Central memory CD4-positive, alpha-beta T cell (primary cell): ENCODE measurements at regions not wholly inside any gene's neighbourhood (a gene's known extent, or its start where the extent isn't known, plus 50 kb on each side); places are given as distances from the start of the nearest gene placed in this dataset.
"Not testable (repeated sequence)": the region's sequence is repeated elsewhere in the genome, so short reads cannot be mapped to it uniquely, and the experiment has no call there.

ENCODE experiments used
- DNase-seq: peaks from one replicate; pipeline ENCODE4 v3.0.0; 2022

GRCh38 chr2:106339609-106340008 lies 128.6 kb downstream of the RGPD3 start:
- DNase-seq, result no peak

- no peak for DNase-seq
Measured at GRCh38 chr2:106339132-106339531, 129.1 kb downstream of the RGPD3 start.

- DNase-seq, result no peak
Measured at GRCh38 chr2:106338043-106338442, 130.2 kb downstream of the RGPD3 start.

GRCh38 chr2:106336737-106337136 lies 131.5 kb downstream of the RGPD3 start:
- DNase-seq, result no peak

- DNase-seq, result no peak
Measured at GRCh38 chr2:106336108-106336507, 132.1 kb downstream of the RGPD3 start.

- no peak for DNase-seq
Measured at GRCh38 chr2:106334802-106335201, 133.4 kb downstream of the RGPD3 start.

- DNase-seq, result not testable (repeated sequence)
Measured at GRCh38 chr2:106333253-106333873, 134.8 kb downstream of the RGPD3 start.

GRCh38 chr2:106332054-106332453 lies 136.2 kb downstream of the RGPD3 start:
- no peak for DNase-seq

GRCh38 chr2:106330384-106331261 lies 136.5 kb upstream of the UXS1 start:
- not testable (repeated sequence) for DNase-seq

GRCh38 chr2:106323337-106324013 lies 129.4 kb upstream of the UXS1 start:
- DNase-seq, result no peak

- DNase-seq, result no peak
Measured at GRCh38 chr2:106322281-106322680, 128.2 kb upstream of the UXS1 start.

- not testable (repeated sequence) for DNase-seq
Measured at GRCh38 chr2:106320439-106320838, 126.3 kb upstream of the UXS1 start.

GRCh38 chr2:106316915-106317314 lies 122.8 kb upstream of the UXS1 start:
- no peak for DNase-seq

- no peak for DNase-seq
Measured at GRCh38 chr2:106314444-106314843, 120.3 kb upstream of the UXS1 start.

- DNase-seq, result no peak
Measured at GRCh38 chr2:106311041-106311370, 116.9 kb upstream of the UXS1 start.

- no peak for DNase-seq
Measured at GRCh38 chr2:106307860-106308259, 113.8 kb upstream of the UXS1 start.

- no peak for DNase-seq
Measured at GRCh38 chr2:106306387-106306786, 112.3 kb upstream of the UXS1 start.

- DNase-seq, result no peak
Measured at GRCh38 chr2:106304612-106305184, 110.6 kb upstream of the UXS1 start.

- no peak for DNase-seq
Measured at GRCh38 chr2:106299696-106300095, 105.6 kb upstream of the UXS1 start.

GRCh38 chr2:106296182-106296815 lies 102.2 kb upstream of the UXS1 start:
- no peak for DNase-seq

GRCh38 chr2:106294182-106294581 lies 100.1 kb upstream of the UXS1 start:
- DNase-seq, result no peak

GRCh38 chr2:106293271-106293783 lies 99.2 kb upstream of the UXS1 start:
- DNase-seq, result no peak

- no peak for DNase-seq
Measured at GRCh38 chr2:106292627-106293026, 98.5 kb upstream of the UXS1 start.
